HCEC 1CT (cell line): ENCODE measurements at regions not wholly inside any gene's neighbourhood (a gene's known extent, or its start where the extent isn't known, plus 50 kb on each side); places are given as distances from the start of the nearest gene placed in this dataset.

Experiments used
- DNase-seq: peaks from one replicate; pipeline ENCODE4 v3.0.0-alpha.2; 2017

DNA sequence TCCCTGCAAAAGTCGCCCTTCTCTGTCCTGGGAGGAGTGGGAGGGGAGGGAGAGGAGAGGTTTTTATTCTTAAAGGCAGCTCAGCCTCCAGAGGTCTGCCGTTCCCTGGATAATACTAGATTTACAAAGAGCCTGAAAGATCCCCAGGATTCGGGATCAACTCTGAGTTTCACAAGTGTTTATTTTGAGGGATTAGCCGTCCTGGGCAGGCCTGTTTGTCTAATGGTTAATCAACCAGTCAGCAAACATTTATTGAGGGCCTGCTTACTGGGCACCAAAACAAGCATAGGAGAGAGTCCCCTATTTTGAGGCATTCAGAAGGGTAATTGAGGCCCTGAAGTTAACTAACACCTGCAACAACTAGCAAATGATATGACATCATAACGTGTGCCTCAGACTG lies 152.6 kb upstream of the SLC1A4 start:
- DNase-seq = no peak

DNA sequence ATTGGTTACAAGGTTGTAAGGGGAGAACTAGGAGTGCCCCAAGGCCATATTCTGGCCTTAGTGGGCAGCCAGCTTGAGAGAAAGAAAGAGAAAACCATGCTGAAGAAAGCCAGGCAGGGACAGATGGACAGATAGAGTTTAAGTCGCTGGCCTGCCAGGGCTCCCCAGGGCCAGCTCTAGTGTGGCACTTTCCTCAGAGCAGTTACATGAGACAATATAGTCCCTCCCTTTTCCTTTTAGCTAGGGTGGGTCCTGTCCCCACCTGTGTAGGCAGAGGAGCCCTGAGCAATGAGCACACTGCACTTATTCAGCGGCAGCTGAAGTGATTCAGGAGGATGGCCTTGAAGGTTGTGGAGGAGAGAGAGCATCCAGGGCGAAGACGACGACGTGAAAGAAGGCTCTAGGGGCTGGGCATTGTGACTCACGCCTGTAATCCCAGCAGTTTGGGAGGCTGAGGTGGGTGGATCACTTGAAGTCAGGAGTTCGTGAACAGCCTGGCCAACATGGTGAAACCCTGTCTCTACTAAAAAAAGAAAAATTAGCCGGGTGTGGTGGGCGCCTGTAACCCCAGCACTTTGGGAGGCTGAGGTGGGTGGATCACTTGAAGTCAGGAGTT lies 152.0 kb upstream of the SLC1A4 start:
- peak; percentile 81 for DNase-seq

DNA sequence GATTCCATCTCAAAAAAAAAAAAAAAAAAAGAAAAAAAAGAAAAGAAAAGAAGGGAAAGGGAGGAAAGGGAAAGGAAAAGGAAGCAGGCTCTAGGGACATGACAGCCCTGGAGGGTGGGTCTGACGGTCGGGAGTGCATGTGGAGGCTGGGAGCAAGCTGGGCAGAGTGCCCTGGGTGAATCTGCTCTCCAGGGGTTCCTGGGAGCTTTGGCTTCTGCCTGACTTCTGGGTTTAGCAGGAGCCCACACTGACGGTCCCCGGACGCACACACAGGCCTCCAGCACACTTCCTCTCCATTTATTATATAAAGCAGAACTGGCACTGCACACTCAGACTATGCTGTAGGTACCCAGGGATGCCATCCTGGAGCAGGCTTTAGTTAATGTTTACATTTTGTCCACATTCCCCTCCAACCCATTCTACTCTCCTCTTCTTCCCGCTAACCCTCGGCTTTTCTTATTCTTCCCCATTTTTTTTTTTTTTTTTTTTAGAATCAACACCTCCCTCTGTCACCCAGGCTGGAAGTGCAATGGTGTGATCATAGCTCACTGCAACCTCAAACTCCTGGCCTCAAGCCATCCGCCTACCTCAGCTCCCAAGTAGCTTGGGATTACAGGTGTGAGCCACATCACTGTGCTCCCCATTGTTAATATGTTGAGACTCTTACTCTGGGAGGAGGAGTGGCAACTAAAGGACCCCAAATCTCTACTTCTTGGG lies 151.1 kb upstream of the SLC1A4 start:
- peak; percentile 35 for DNase-seq

DNA sequence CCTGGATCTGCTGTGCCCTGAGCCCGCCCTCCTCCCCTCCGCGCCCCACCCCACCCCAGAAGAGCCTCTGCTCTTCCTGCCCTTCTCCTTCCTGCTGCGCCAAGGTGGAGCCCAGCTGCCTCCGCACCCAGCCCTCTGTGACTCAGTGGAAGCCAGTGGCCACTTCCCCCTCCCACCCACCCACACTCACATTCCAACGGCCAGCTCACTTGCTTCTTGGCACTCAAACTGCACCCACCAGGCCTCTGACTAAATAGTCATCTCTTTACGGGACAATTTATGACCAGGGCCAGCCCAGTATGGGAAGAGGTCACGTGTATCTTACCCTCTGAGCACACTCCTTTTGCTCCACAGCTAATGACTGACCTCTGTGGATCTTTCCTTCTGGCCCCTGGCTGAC lies 150.4 kb upstream of the SLC1A4 start:
- DNase-seq = peak; percentile 95

DNA sequence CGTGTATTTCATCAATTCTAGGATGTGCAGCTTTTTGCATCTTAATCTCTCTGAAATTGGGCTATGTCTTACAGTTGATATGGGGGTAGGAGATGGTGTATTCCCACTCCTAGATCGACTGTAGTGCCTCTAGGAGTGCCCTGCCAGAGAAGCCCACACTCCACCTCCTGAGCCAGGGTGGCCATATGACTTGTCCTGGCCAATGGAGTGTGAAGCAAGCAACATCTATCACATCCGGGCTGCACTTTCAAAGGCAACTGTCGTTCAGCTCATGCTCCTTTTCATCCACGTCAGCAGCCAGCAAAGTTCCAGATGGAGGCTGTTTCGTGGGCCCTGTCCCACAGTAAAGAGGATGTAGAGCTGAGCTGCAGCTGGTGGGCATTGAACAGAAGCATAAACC lies 149.4 kb upstream of the SLC1A4 start:
- no peak for DNase-seq

DNA sequence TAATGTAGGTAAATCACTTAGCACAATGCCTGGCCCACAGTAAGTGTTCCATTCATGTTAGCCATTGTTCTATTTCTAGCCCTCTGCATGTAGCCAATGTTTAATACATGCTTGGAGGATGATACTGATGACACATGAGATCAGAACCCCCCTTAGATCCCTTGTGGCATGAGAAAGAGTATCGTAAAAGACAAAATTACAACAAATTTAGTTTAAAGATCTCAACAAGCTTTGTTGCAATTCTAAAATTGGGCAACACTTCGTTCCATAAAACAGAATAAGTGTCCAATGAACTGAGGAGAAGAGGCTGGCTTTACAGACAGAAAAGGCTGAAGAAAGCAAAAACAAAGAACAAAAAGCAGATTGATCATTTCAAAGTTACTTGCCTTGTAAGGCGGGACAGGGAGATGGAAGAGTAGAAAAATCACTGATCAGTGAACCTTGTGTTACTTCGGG lies 148.7 kb upstream of the SLC1A4 start:
- DNase-seq = peak; percentile 34

DNA sequence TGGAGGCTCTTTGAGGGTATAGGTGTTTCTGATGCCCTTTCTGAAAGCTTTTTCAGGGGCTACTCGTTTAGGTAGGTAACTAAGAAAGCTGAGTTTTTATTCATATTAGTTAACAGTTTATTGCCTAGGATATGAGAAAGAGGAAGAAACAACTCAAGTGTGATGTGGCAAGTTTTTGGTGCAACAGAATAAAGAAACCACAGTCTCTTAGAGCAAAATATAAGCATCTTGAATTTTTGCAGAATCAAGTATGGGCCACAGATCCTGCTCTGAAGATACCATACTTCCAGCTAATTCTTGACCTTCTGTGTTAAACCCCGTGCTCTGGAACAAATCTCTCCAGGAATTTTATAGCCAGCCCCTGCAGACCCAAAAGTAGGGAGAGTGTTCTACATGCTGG lies 147.7 kb upstream of the SLC1A4 start:
- DNase-seq = no peak

DNA sequence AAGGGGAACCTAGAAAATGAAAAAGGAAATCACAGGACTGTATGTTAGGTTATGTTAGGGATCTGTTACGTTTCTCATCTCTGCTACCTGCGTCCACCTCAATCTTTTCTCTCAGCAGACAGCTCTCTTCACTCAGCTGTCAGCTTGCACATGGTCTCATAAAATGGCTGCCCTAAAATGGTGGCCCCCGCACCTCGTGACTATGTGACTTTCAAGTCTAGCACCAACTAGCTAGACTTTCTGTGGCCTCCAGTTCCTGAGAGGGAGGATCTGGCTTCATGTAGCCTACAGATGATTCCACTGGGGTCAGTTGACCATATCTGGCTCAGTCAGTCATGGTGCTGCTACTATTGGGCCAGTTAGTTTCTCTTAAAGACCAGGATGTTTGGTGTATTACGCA lies 147.2 kb upstream of the SLC1A4 start:
- DNase-seq = no peak

DNA sequence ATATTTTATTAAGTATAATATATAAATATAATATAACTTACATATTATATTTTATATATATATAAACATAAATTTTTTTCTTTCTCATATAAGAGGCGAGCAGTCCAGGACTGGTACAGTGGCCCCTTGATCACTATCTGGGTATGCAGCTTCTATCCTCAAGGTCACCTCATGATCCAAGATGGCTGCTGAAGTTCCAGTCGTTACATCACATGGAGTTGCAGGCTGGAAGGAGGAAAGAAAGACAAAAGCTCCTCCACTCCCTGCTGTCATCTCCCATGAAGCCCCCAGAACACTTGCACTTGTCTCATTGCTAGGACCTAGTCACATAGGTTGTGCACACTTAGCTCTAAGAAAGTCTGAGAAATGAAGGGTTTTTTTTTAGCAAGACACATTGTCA lies 145.1 kb upstream of the SLC1A4 start:
- DNase-seq = no peak

DNA sequence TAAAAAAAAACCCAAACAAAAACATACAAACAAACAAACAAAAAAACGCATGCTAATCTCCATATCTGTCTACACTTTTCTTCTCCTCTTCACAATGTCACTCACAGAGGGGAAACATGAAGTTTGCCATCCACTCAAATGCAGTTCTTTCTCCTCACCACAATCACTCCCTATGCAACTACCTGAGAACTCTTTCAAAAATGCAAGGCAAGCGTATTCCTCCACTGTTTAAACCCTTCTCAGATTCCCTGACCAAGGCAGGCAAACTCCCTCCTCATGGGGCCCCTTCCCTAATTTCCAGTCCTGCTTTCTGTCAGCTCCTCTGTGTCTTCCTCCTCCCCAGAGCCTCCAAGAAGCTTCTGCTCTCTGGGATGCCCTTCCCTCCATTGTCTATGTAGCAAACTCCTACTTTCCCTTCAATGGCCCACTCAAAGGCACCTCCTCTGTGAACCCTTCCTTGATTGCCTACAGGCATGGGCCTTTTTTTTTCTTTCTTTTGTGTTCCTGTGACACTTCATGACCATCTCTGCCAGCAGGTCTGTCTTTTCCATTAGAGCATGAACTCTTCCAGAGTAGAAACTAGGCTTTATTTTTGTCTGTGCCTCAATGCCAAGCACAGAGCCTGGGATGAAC lies 143.8 kb upstream of the SLC1A4 start:
- no peak for DNase-seq

DNA sequence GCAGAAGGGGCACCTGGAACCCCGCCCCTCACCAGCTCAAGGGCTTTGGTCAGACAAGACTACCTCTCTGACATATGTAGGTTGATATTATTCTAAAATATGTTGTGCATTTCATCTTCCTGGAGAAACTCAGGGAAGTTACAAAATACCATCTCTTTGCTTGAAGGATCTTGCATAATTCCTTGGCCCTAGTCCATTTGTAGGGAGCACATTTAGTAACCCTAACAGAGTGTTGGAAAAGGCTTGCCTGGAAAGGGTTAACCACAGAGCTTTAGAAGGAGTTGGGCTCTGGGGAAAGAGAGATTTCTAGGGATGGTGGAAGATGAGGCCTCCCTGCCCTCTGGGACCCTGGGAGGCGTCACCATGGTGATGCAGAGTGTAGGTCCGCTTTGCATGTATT lies 143.0 kb upstream of the SLC1A4 start:
- DNase-seq = peak; percentile 41

DNA sequence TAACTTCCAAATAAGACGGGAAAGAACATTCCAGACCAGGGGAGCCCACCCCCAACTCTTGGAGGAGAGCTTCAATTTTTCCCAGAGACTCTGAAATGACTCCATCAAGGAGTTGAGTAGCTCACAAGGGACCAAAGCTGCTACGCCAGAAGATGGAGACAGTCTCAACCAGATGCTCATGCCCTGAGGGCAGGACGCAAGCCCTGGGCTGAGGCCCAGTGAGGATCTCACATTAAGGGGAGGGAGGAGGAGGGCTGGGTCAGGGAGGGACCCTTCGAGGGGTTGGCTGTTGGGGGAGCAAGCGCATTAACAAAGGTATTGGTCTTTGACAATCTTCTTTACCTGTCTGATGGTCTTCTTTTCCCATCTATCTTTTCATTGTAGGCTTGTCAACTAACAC lies 141.3 kb upstream of the SLC1A4 start:
- no peak for DNase-seq

DNA sequence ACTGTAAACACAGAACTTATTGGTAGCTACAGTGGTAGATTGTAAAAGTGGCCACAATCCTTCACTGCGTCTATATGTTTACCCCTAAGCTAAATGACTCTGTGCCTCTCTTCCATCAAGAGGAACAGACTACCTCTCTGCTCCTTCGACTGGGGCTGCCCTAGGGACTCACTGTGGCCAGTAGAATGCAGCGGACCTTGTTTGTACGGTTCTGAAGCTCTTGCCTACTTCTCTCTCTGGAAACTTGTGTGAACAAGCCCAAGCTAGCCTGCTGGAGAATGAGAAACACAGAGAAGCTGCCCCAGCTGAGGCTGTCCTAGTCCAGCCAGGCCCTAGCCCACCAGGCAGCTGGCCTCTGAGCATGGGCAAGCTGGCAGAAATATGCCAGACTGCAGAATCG lies 140.8 kb upstream of the SLC1A4 start:
- DNase-seq = no peak

DNA sequence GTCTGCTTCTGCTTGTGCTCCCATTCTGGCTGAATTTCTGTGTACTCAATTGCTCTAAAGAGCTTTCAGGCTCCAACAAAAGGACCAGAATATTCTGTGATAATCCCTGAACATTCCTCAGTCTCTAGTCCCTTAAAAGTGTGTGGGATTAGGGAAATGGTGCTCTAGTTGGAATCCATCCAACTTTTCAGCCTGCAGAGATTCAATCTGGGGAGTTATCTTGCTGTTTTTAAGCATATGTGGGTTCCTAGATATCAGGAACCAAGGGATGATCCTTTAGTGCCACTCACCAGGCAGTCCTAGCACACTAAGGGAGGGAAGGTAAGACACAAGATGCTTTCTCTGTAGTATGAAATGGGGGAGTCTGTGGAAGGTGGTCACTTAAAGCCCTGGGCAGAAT lies 140.3 kb upstream of the SLC1A4 start:
- DNase-seq = no peak

DNA sequence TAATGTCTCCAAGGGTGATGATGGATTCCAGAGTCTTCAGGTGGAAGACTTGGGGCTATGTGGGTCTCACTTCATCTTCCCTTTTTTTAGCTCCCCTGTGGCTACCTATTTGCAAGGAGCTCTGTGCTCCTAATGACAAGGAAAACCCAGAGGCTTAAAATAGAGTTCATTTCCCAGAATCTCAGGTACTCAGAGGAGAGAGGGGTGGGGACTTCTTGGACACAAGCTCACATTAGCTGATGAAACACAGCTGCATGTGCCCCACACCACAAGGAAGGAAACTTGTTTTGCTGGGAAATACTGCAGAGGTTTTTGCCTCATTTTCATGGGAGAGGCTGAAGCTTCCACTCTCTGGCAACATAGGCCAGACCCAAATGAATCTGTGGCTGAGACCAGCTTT lies 138.6 kb upstream of the SLC1A4 start:
- no peak for DNase-seq

DNA sequence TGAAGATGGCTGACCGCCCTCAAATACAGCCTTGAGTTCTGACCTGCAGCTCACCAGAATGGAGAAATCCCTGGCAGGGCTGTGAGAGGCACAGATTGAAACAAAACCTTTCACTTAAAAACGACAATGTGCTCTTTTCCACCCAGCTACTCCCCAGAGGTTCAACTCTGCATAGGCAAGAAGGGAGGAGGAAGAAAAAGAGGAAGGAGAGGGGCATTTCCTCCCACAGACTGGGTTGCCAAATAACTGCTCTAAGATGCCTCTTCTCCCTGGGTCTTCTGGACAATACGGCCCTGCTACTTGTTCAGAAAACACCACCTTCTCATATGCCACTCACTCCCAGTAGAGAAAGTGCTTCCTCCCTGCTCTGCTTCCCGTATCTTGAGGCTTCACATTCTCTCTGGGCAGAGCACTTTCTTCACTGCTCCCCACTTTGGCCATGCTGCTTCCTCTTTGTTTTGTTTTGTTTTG lies 136.4 kb upstream of the SLC1A4 start:
- DNase-seq = no peak

DNA sequence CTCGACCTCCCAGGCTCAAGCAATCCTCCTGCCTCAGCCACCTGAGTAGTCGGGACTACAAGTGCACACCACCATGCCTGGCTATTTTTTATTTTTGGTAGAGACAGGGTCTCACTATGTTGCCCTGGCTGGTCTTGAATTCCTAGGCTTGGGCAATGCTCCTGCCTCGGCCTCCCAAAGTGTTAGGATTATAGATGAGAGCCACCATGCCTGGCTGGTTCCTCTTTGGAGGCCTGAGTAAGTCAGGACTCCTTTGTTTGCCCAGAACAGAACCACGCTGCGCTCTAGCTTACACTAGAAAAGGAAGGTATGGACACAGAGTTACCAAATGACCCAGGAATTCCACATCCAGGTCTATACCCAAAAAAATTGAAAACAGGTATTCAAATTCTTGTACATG lies 135.9 kb upstream of the SLC1A4 start:
- DNase-seq = no peak

DNA sequence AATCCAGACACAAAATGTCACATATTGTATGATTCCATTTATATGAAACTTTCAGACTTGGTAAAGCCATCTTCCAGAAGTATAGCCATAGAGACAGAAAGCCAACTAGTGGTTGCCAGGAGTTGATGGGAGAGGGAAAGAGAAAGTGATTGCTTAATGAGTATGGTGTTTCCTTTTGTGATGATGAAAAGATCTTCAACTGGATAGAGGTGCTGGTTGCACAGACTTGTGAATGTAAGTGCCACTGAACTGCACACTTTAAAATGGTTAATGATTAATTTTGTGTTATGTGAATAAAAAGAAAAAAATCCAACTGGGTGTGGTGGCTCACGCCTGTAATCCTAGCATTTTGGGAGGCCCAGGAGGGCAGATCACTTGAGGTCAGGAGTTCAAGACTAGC lies 135.3 kb upstream of the SLC1A4 start:
- no peak for DNase-seq

DNA sequence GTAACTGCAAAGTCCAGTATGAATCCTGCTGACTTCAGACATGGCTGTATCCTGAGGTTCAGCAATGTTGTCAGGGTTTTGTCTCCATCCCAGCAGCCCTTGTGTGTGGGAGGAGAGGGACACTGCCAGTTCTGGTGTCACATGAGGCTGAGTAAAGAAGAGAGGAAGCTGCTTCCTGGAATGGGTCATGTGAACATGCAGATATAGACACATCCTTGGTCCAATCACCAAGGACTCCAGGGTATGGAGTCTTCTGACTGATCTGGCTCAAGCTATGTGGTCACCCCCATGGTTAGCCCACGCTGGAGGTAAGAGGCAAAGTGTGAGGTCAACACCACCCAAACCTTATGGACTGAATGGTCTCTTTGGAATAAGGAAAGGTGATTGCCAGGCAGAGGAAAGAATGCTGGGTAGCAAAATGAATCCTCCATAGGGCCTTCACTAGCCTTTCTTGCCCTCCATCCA lies 134.4 kb upstream of the SLC1A4 start:
- DNase-seq = peak; percentile 74

DNA sequence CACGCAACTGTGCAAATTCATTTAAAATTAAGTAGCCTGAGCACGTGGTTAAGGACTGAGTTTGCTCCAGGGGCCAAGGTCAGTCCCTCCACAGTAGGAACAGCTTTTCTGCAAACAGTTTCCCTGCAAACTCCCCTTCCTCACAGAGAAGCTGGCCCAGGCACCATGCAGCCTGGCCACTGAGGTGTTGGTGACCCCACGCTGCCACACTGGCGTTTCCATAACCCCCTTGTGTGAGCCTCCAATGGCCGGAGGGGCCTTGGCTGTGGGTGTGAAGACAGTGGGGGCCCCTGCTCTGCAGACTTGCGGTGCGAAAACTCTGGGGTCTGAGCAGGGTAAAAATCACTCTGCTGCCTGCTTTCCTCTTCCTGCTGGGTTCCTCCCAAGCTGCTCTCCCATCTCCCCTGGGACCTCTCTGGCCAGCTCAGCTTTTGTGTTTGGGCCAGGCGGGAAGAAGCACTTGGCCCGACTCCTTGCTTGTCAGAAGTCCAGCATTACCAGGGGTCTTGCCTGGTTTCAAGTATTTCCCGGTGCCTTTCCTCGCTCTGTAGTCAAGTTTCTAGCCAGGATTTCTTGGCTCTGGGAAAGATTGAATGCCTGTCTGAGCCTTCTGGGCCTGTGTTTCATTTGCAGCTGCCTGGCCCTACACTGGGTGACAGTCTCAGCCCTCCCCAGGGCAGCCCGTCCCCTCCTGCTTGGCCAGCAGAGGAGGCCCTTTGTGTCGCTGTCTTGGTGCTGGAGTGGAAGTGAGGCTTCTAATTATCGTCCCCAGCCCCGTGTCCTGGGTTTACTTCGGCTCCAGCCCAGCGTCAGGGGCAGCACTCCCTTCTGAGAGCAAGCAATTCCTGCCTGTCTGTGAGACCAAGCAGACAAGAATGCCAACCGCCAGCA lies 131.4 kb upstream of the SLC1A4 start:
- no peak for DNase-seq

DNA sequence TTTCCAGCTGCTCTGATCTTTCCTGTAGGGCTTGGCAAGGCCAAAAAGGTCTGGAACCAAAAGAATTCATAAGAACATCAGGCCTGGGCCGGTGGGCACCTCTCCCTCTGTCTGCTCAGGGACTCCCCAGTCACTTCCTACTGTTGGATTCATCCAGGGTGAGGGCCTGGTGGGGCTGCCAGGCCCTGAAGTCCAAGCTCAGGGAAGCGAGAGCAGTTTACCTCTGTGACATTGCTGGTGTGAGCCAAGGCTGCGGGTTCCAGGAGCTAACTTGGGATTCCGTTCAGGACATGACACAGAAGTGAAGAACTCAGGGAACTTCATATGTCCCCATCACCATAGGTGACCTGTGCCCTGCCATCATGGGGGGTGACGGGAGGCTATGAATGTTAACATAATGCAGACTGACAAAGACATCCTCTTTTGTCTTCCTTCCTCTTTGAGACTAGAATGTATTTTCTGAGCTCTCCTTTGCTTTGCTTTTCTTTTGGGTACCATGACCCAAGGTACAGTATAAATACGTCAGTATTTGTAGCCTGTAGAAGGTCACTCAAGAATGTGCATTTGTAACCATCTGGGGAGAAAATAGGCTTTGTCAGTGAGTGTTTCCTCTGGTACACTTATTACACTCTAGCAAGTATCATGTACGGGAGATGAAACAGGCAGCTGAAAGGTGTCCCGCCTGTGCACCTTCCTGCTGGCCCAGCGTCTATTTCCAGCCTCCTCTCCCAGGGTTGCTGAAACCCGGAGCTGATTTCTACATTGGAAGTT lies 130.5 kb upstream of the SLC1A4 start:
- no peak for DNase-seq
